ENCODE measurements at regions not wholly inside any gene's neighbourhood (a gene's known extent, or its start where the extent isn't known, plus 50 kb on each side); places are given as distances from the start of the nearest gene placed in this dataset.
"Not testable (repeated sequence)": the region's sequence is repeated elsewhere in the genome, so short reads cannot be mapped to it uniquely, and the experiment has no call there.

- no peak for DNase-seq
Observed at GRCh38 chrX:15114743-15115566, 154.9 kb downstream of the ASB9 start.

GRCh38 chrX:15107367-15107988 lies 162.4 kb downstream of the ASB9 start:
- DNase-seq: no peak

- no peak for DNase-seq
Observed at GRCh38 chrX:15098505-15098904, 171.4 kb downstream of the ASB9 start.

- no peak for DNase-seq
Observed at GRCh38 chrX:15087747-15088146, 182.1 kb downstream of the ASB9 start.

- no peak for DNase-seq
Observed at GRCh38 chrX:15073313-15073712, 196.6 kb downstream of the ASB9 start.

GRCh38 chrX:15072880-15073279 lies 197.0 kb downstream of the ASB9 start:
- no peak for DNase-seq

- no peak for DNase-seq
Observed at GRCh38 chrX:15072259-15072658, 197.6 kb downstream of the ASB9 start.

GRCh38 chrX:15059474-15059873 lies 186.3 kb downstream of the MOSPD2 start:
- DNase-seq: no peak

GRCh38 chrX:15056044-15056443 lies 182.8 kb downstream of the MOSPD2 start:
- no peak for DNase-seq

GRCh38 chrX:15055146-15055930 lies 182.1 kb downstream of the MOSPD2 start:
- no peak for DNase-seq

GRCh38 chrX:15050395-15050794 lies 177.2 kb downstream of the MOSPD2 start:
- DNase-seq: no peak

- DNase-seq: no peak
Observed at GRCh38 chrX:15043538-15043937, 170.3 kb downstream of the MOSPD2 start.

GRCh38 chrX:15033917-15034316 lies 160.7 kb downstream of the MOSPD2 start:
- DNase-seq: no peak

- no peak for DNase-seq
Observed at GRCh38 chrX:15017491-15017890, 144.3 kb downstream of the MOSPD2 start.

GRCh38 chrX:15016051-15016450 lies 142.8 kb downstream of the MOSPD2 start:
- DNase-seq: no peak

GRCh38 chrX:15014281-15014680 lies 141.1 kb downstream of the MOSPD2 start:
- no peak for DNase-seq

GRCh38 chrX:15013461-15013860 lies 140.2 kb downstream of the MOSPD2 start:
- no peak for DNase-seq

- DNase-seq: no peak
Observed at GRCh38 chrX:14997271-14997670, 124.0 kb downstream of the MOSPD2 start.

- not testable (repeated sequence) for DNase-seq
Observed at GRCh38 chrX:14984425-14984824, 111.2 kb downstream of the MOSPD2 start.

Measured in stimulated activated CD4-positive, alpha-beta T cell treated with anti-CD3 and anti-CD28 coated beads, Interleukin-15, amount 100 ng/mL, for 24 hours (primary cell).